ENCODE measurements at regions not wholly inside any gene's neighbourhood (a gene's known extent, or its start where the extent isn't known, plus 50 kb on each side); places are given as distances from the start of the nearest gene placed in this dataset.

- no peak for TF ChIP-seq REST (IDR thresholded peaks at IDR 0.05; ENCODE audit: low read depth)
- no peak for TF ChIP-seq CREB1 (IDR thresholded peaks at IDR 0.05; ENCODE audit: low read depth)
- no peak for TF ChIP-seq TCF12 (IDR thresholded peaks at IDR 0.05; ENCODE audit: low read depth)
- TF ChIP-seq MAX (IDR thresholded peaks at IDR 0.05) = no peak
- TF ChIP-seq TEAD4 (IDR thresholded peaks at IDR 0.05) = no peak
Observed at GRCh38 chr10:78876449-78876848, 192.3 kb upstream of the ZMIZ1 start.

DNA sequence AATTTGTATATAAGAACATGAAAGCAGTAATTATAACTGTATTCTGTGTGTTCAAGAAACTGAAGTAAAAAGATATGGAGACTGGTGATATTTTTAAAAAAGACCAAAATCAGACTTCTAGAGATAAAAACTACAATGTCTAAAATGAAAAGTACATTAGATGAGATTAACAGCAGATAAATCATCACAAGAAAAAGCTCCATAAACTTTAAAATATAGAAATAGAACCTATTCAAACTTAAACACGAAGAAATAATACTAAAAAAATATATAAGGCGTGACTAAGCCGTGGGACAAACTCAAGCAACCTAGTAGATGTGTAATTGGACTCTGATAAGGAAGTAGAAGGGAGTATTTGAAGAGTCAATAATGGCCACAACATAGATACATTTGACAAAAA, 189.1 kb upstream of the ZMIZ1 start:
- TF ChIP-seq CEBPB (IDR thresholded peaks at IDR 0.05) = no peak
- no peak for TF ChIP-seq TEAD4 (IDR thresholded peaks at IDR 0.05)
- TF ChIP-seq CREB1 (IDR thresholded peaks at IDR 0.05; ENCODE audit: low read depth) = no peak
- TF ChIP-seq EGR1 (IDR thresholded peaks at IDR 0.05) = no peak
- TF ChIP-seq EP300 (IDR thresholded peaks at IDR 0.05; ENCODE audit: borderline replicate concordance) = no peak
- no peak for TF ChIP-seq RAD21 (IDR thresholded peaks at IDR 0.05; ENCODE audit: low read depth)
- no peak for TF ChIP-seq MAX (IDR thresholded peaks at IDR 0.05)
- TF ChIP-seq TCF12 (IDR thresholded peaks at IDR 0.05; ENCODE audit: low read depth) = no peak
- TF ChIP-seq TAF1 (IDR thresholded peaks at IDR 0.05; ENCODE audit: low read depth) = no peak
- TF ChIP-seq NFIC (IDR thresholded peaks at IDR 0.05) = no peak
- TF ChIP-seq, protein P1, sequence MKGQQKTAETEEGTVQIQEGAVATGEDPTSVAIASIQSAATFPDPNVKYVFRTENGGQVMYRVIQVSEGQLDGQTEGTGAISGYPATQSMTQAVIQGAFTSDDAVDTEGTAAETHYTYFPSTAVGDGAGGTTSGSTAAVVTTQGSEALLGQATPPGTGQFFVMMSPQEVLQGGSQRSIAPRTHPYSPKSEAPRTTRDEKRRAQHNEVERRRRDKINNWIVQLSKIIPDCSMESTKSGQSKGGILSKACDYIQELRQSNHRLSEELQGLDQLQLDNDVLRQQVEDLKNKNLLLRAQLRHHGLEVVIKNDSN (IDR thresholded peaks at IDR 0.05) = no peak
- no peak for TF ChIP-seq ZBTB7A (IDR thresholded peaks at IDR 0.05; ENCODE audit: low read depth)
- TF ChIP-seq FOXM1 (IDR thresholded peaks at IDR 0.05; ENCODE audit: borderline replicate concordance, low read depth) = no peak
- TF ChIP-seq REST (IDR thresholded peaks at IDR 0.05; ENCODE audit: low read depth) = no peak
- no peak for TF ChIP-seq YY1 (IDR thresholded peaks at IDR 0.05; ENCODE audit: low read depth)

GRCh38 chr10:78886129-78886528, 182.6 kb upstream of the ZMIZ1 start:
- TF ChIP-seq CREB1 (IDR thresholded peaks at IDR 0.05; ENCODE audit: low read depth) (no peak), REST (IDR thresholded peaks at IDR 0.05; ENCODE audit: low read depth) (no peak), RAD21 (IDR thresholded peaks at IDR 0.05; ENCODE audit: low read depth) (no peak), YY1 (IDR thresholded peaks at IDR 0.05; ENCODE audit: low read depth) (no peak), FOXM1 (IDR thresholded peaks at IDR 0.05; ENCODE audit: borderline replicate concordance, low read depth) (no peak), EP300 (IDR thresholded peaks at IDR 0.05; ENCODE audit: borderline replicate concordance) (no peak), CEBPB (IDR thresholded peaks at IDR 0.05) (no peak), ZBTB7A (IDR thresholded peaks at IDR 0.05; ENCODE audit: low read depth) (no peak), TAF1 (IDR thresholded peaks at IDR 0.05; ENCODE audit: low read depth) (no peak), NFIC (IDR thresholded peaks at IDR 0.05) (no peak), MAX (IDR thresholded peaks at IDR 0.05) (no peak), EGR1 (IDR thresholded peaks at IDR 0.05) (no peak)
- TF ChIP-seq, protein P1 (IDR thresholded peaks at IDR 0.05) = no peak

DNA sequence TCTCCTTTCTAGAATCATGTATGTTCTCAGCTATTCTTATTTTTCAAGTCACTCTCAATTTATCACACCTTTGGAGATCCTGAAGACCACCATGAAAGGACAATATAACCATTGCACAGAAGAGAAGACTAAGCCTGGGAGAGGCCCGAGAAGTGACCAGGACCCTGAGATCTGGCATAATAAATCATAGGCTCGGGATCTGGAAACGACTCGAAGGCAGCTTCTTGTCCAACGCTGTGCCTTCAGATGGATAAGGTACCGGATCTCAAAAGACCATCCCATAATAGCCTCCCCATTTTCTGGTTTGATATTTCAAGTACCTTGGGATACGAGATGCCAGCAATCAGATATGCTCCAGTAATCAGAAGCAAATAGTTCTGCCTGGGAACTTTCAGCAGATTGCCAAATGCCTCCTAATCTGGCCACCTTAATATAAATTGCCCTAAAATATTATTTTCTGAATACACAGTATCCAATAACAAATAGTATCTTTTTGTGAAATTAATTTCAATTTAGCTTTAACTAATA, 179.2 kb upstream of the ZMIZ1 start:
- TF ChIP-seq RAD21 (IDR thresholded peaks at IDR 0.05; ENCODE audit: low read depth) (peak; percentile 8; the same call in 1 of the 2 replicates), EP300 (IDR thresholded peaks at IDR 0.05; ENCODE audit: borderline replicate concordance) (peak; percentile 67; the same call in 1 of the 2 replicates), MAX (IDR thresholded peaks at IDR 0.05) (peak; percentile 43; the same call in 1 of the 2 replicates), FOXM1 (IDR thresholded peaks at IDR 0.05; ENCODE audit: borderline replicate concordance, low read depth) (peak; percentile 68), NFIC (IDR thresholded peaks at IDR 0.05) (peak; percentile 68), TEAD4 (IDR thresholded peaks at IDR 0.05) (peak; percentile 67), CREB1 (IDR thresholded peaks at IDR 0.05; ENCODE audit: low read depth) (no peak), CEBPB (IDR thresholded peaks at IDR 0.05) (peak; percentile 44; the same call in 1 of the 2 replicates), ZBTB7A (IDR thresholded peaks at IDR 0.05; ENCODE audit: low read depth) (no peak)

All from Ishikawa (cell line).